Frontal cortex (tissue), 3 donors: ENCODE measurements at regions not wholly inside any gene's neighbourhood (a gene's known extent, or its start where the extent isn't known, plus 50 kb on each side); places are given as distances from the start of the nearest gene placed in this dataset.

Source experiments
- DNase-seq, 2 donors: peaks; one replicate each; pipeline ENCODE4 v3.0.0; 2012; ENCODE audit warnings: low spot score in 2 of 2
- FAIRE-seq: peaks from 2 replicates; lab custom pipeline; 2012; peaks lifted over from hg19 to GRCh38; lab: Jason Lieb, UNC
- donor health status: control.
- donor health status: control.
- donor health status: control.

- DNase-seq: peak in 1 of 2 donors; percentile 2
Observed at GRCh38 chr5:89457411-89458331, 574.7 kb upstream of the MEF2C start.

GRCh38 chr5:89452081-89452480 is 569.1 kb upstream of the MEF2C start:
- FAIRE-seq: no peak
- DNase-seq: no peak

More at GRCh38 chr5:89457411-89458331, 574.7 kb upstream of the MEF2C start:
- FAIRE-seq: no peak

- FAIRE-seq (no peak), DNase-seq (no peak)
Observed at GRCh38 chr5:89451263-89451662, 568.3 kb upstream of the MEF2C start.

GRCh38 chr5:89450149-89450538 is 567.2 kb upstream of the MEF2C start:
- FAIRE-seq (no peak), DNase-seq (no peak)

GRCh38 chr5:89449392-89450148 is 566.6 kb upstream of the MEF2C start:
- FAIRE-seq: peak; percentile 76
- DNase-seq: no peak

- DNase-seq (no peak), FAIRE-seq (no peak)
Observed at GRCh38 chr5:89447027-89447426, 564.0 kb upstream of the MEF2C start.

GRCh38 chr5:89445106-89445745 is 562.2 kb upstream of the MEF2C start:
- no peak for FAIRE-seq
- DNase-seq: no peak

GRCh38 chr5:89444088-89444487 is 561.1 kb upstream of the MEF2C start:
- DNase-seq (no peak), FAIRE-seq (no peak)

- DNase-seq (no peak), FAIRE-seq (no peak)
Observed at GRCh38 chr5:89443508-89443907, 560.5 kb upstream of the MEF2C start.

- DNase-seq: no peak
- no peak for FAIRE-seq
Observed at GRCh38 chr5:89441965-89442364, 559.0 kb upstream of the MEF2C start.

GRCh38 chr5:89440670-89441069 is 557.7 kb upstream of the MEF2C start:
- DNase-seq: no peak
- no peak for FAIRE-seq

- FAIRE-seq (no peak), DNase-seq (no peak)
Observed at GRCh38 chr5:89437450-89438435, 554.8 kb upstream of the MEF2C start.

- no peak for FAIRE-seq
Observed at GRCh38 chr5:89436464-89436863, 553.5 kb upstream of the MEF2C start.

GRCh38 chr5:89435347-89435746 is 552.4 kb upstream of the MEF2C start:
- no peak for DNase-seq
- FAIRE-seq: no peak

More at GRCh38 chr5:89436464-89436863, 553.5 kb upstream of the MEF2C start:
- DNase-seq: no peak

GRCh38 chr5:89428624-89429023 is 545.6 kb upstream of the MEF2C start:
- FAIRE-seq (no peak), DNase-seq (no peak)

- FAIRE-seq (no peak), DNase-seq (no peak)
Observed at GRCh38 chr5:89425062-89425461, 542.1 kb upstream of the MEF2C start.

GRCh38 chr5:89421035-89421434 is 538.1 kb upstream of the MEF2C start:
- no peak for DNase-seq

GRCh38 chr5:89418407-89419085 is 535.6 kb upstream of the MEF2C start:
- no peak for FAIRE-seq

More at GRCh38 chr5:89421035-89421434, 538.1 kb upstream of the MEF2C start:
- FAIRE-seq: no peak

GRCh38 chr5:89417990-89418389 is 535.0 kb upstream of the MEF2C start:
- DNase-seq: no peak
- FAIRE-seq: no peak

More at GRCh38 chr5:89418407-89419085, 535.6 kb upstream of the MEF2C start:
- no peak for DNase-seq
